WTC11 (cell line): ENCODE measurements at regions not wholly inside any gene's neighbourhood (a gene's known extent, or its start where the extent isn't known, plus 50 kb on each side); places are given as distances from the start of the nearest gene placed in this dataset.

ENCODE experiments used
- ATF6 ChIP-seq: sonication (generic); formaldehyde crosslinking; IDR thresholded peaks from 2 replicates; pipeline ENCODE4 v1.8.1; 2023; ENCODE audit warnings: mild to moderate bottlenecking, missing genetic modification reagents
- CTCF ChIP-seq: fragments of 200-600 bp; IDR thresholded peaks from 2 replicates; pipeline ENCODE4 v1.8.0; 2022; ENCODE audit warnings: antibody characterized with exemption
- ETV6 ChIP-seq: sonication (generic); formaldehyde crosslinking; IDR thresholded peaks from 2 replicates; pipeline ENCODE4 v1.8.1; 2022; ENCODE audit warnings: mild to moderate bottlenecking, missing genetic modification reagents
- MYBL2 ChIP-seq: sonication (generic); formaldehyde crosslinking; IDR thresholded peaks from 2 replicates; pipeline ENCODE4 v1.8.1; 2023; ENCODE audit warnings: mild to moderate bottlenecking, moderate library complexity, missing genetic modification reagents
- NFE2L1 ChIP-seq: sonication (generic); formaldehyde crosslinking; IDR thresholded peaks from 2 replicates; pipeline ENCODE4 v1.8.1; 2023; ENCODE audit warnings: missing genetic modification reagents
- ZNF317 ChIP-seq: sonication (generic); formaldehyde crosslinking; IDR thresholded peaks from 2 replicates; pipeline ENCODE4 v1.8.1; 2023; ENCODE audit warnings: low read depth, mild to moderate bottlenecking, moderate library complexity, missing genetic modification reagents, borderline replicate concordance
- TF ChIP-seq, protein P1 (sequence below): sonication (generic); formaldehyde crosslinking; IDR thresholded peaks from 2 replicates; pipeline ENCODE4 v1.8.0; 2022; ENCODE audit warnings: mild to moderate bottlenecking, missing genetic modification reagents
- TF ChIP-seq, protein P2 (sequence below): sonication (generic); formaldehyde crosslinking; IDR thresholded peaks from 2 replicates; pipeline ENCODE4 v1.8.0; 2022; ENCODE audit warnings: mild to moderate bottlenecking, missing genetic modification reagents

- no peak for TF ChIP-seq CTCF
- TF ChIP-seq ETV6 (CRISPR knock-in tag): no peak
- no peak for TF ChIP-seq ATF6 (CRISPR knock-in tag)
- no peak for TF ChIP-seq NFE2L1 (CRISPR knock-in tag)
- TF ChIP-seq, protein P1, sequence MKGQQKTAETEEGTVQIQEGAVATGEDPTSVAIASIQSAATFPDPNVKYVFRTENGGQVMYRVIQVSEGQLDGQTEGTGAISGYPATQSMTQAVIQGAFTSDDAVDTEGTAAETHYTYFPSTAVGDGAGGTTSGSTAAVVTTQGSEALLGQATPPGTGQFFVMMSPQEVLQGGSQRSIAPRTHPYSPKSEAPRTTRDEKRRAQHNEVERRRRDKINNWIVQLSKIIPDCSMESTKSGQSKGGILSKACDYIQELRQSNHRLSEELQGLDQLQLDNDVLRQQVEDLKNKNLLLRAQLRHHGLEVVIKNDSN (CRISPR knock-in tag): no peak
- TF ChIP-seq, protein P2, sequence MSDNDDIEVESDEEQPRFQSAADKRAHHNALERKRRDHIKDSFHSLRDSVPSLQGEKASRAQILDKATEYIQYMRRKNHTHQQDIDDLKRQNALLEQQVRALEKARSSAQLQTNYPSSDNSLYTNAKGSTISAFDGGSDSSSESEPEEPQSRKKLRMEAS: no peak
- no peak for TF ChIP-seq MYBL2 (CRISPR knock-in tag)
- TF ChIP-seq ZNF317: no peak
These were observed 758.1 kb downstream of the MED13L start for GRCh38 chr12:115519359-115519758.
